ENCODE measurements at regions not wholly inside any gene's neighbourhood (a gene's known extent, or its start where the extent isn't known, plus 50 kb on each side); places are given as distances from the start of the nearest gene placed in this dataset.
"Not testable (repeated sequence)": the region's sequence is repeated elsewhere in the genome, so short reads cannot be mapped to it uniquely, and the experiment has no call there.

GRCh38 chr14:48096897-48097296 is 421.5 kb upstream of the MDGA2 start:
- DNase-seq, result no peak

GRCh38 chr14:48086516-48086915 is 411.1 kb upstream of the MDGA2 start:
- no peak for DNase-seq

- no peak for DNase-seq
Observed at GRCh38 chr14:48075487-48075886, 400.1 kb upstream of the MDGA2 start.

- no peak for DNase-seq
Observed at GRCh38 chr14:48052973-48053372, 377.6 kb upstream of the MDGA2 start.

- no peak for DNase-seq
Observed at GRCh38 chr14:48035836-48036235, 360.4 kb upstream of the MDGA2 start.

GRCh38 chr14:48027115-48027514 is 351.7 kb upstream of the MDGA2 start:
- DNase-seq, result no peak

GRCh38 chr14:48023881-48024280 is 348.5 kb upstream of the MDGA2 start:
- no peak for DNase-seq

GRCh38 chr14:48011484-48011883 is 336.1 kb upstream of the MDGA2 start:
- not testable (repeated sequence) for DNase-seq

- no peak for DNase-seq
Observed at GRCh38 chr14:48008646-48009045, 333.2 kb upstream of the MDGA2 start.

- no peak for DNase-seq
Observed at GRCh38 chr14:48005986-48006385, 330.6 kb upstream of the MDGA2 start.

- no peak for DNase-seq
Observed at GRCh38 chr14:47993883-47994282, 318.5 kb upstream of the MDGA2 start.

GRCh38 chr14:47988175-47988574 is 312.8 kb upstream of the MDGA2 start:
- no peak for DNase-seq

- DNase-seq, result no peak
Observed at GRCh38 chr14:47978871-47979270, 303.5 kb upstream of the MDGA2 start.

- DNase-seq, result no peak
Observed at GRCh38 chr14:47976139-47976538, 300.7 kb upstream of the MDGA2 start.

- no peak for DNase-seq
Observed at GRCh38 chr14:47966076-47966810, 290.8 kb upstream of the MDGA2 start.

- DNase-seq, result no peak
Observed at GRCh38 chr14:47961634-47962033, 286.2 kb upstream of the MDGA2 start.

GRCh38 chr14:47959740-47960139 is 284.3 kb upstream of the MDGA2 start:
- no peak for DNase-seq

- DNase-seq, result no peak
Observed at GRCh38 chr14:47949006-47949405, 273.6 kb upstream of the MDGA2 start.

GRCh38 chr14:47935332-47935731 is 259.9 kb upstream of the MDGA2 start:
- DNase-seq, result no peak

- DNase-seq, result no peak
Observed at GRCh38 chr14:47929334-47929733, 253.9 kb upstream of the MDGA2 start.

GRCh38 chr14:47921133-47921532 is 245.7 kb upstream of the MDGA2 start:
- DNase-seq, result no peak

GRCh38 chr14:47919997-47920396 is 244.6 kb upstream of the MDGA2 start:
- DNase-seq, result no peak

GRCh38 chr14:47919334-47919846 is 244.0 kb upstream of the MDGA2 start:
- DNase-seq, result no peak

All from amygdala (tissue), 56 donors.